VCaP (cell line): ENCODE measurements at regions not wholly inside any gene's neighbourhood (a gene's known extent, or its start where the extent isn't known, plus 50 kb on each side); places are given as distances from the start of the nearest gene placed in this dataset.

Experiments
- H3K27ac ChIP-seq: fragments of 450-650 bp; 2 replicates; pipeline ENCODE4 v1.5.1; 2017
- CTCF ChIP-seq: fragments of 450-650 bp; conservative IDR thresholded peaks from 2 replicates; pipeline ENCODE4 v1.5.1; 2017; ENCODE audit warnings: mild to moderate bottlenecking, moderate library complexity

- H3K27ac ChIP-seq, result no peak overlapping the region
- TF ChIP-seq CTCF, result no peak
Observed at GRCh38 chr10:8400892-8401291, 346.4 kb downstream of the GATA3 start.

DNA sequence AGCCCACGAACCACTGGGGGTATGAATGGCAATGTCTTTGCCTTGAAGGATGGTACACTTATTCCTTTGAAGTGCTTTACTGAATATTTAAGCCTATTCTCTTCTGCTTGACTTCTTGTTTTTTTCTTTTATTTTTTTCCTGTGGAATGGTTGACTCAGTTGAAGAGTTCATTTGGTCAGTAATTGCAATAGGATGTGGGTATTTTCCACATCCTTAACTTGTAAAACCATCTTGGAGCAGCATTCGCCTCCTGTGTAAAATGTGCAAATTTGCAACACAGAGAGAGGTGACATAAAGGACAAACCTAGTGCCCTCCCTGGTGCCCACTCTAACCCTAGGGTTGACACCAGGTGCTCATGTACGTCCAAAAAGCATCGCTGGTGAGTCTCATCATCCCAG is 347.0 kb downstream of the GATA3 start:
- no peak for TF ChIP-seq CTCF
- H3K27ac ChIP-seq, result no peak overlapping the region

GRCh38 chr10:8402576-8402975 is 348.1 kb downstream of the GATA3 start:
- H3K27ac ChIP-seq, result no peak overlapping the region
- TF ChIP-seq CTCF, result no peak

GRCh38 chr10:8403711-8404371 is 349.4 kb downstream of the GATA3 start:
- H3K27ac ChIP-seq, result no peak overlapping the region

DNA sequence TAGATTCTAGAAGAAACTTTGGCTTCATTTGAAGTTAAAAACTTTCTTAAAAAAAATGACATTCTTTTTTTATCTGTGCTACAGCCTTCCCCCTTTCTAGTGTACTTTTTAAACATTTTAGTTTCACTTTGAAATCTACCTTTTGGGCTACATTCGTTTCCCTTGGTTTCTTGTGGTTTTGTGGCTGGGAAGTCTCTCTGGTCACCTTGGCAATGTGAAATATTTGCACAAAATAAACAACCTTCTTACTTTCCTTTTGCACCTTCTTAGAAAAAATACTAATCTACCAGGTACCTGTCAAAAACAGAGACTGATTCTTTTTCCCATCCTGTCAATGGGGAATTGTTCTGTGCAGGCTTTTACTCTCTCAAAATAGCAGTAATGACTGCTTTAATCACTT is 350.2 kb downstream of the GATA3 start:
- no peak for TF ChIP-seq CTCF
- H3K27ac ChIP-seq, result no peak overlapping the region

More at GRCh38 chr10:8403711-8404371, 349.4 kb downstream of the GATA3 start:
- TF ChIP-seq CTCF, result no peak

DNA sequence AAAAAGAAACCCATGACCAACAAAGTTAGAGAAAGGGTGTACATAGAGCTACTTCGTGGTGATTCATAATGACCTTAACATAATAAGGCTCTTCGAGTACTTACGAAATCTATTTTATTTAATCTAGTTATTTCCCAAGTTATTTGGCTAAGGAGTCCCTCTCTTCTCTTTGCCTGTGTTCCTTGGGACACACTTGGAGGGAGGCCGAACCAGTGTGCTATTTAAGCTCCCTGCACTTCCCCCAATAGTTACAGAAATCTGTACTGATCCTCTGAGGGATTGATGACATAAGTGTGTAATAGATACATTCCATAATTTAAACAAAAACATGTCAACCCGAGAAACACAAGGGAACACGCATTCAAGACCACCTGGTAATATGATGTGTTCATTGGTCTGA is 351.1 kb downstream of the GATA3 start:
- H3K27ac ChIP-seq, result no peak overlapping the region
- TF ChIP-seq CTCF, result no peak

DNA sequence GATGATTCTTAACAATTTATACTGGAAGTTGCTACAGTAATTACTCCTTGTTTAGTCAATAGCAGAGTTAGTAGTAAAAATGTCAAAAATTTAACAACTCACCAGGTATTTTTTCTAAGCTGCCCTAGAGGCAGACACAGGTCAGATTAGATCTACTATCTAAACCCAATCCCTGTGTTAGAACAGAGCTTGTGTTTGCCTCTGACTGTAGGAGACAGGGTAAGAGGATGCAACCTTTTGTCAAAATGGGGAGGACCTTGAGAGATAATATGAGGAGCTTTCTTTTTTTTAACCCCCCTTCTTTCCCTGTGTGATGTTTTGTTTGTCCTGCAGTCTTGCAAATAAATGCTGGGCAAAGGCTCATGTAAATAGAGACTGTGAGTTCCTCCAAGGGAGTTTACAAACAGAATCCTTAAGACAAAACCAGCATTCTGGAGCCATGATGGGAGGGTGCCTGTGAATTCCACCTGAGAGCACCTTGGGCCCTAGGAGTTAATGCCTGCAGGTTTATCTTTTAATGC is 353.1 kb downstream of the GATA3 start:
- no peak for TF ChIP-seq CTCF
- H3K27ac ChIP-seq, result no peak overlapping the region; the same call in 1 of the 2 replicates
